HG02759 (cell line): ENCODE measurements at regions not wholly inside any gene's neighbourhood (a gene's known extent, or its start where the extent isn't known, plus 50 kb on each side); places are given as distances from the start of the nearest gene placed in this dataset.

Source experiments
- ATAC-seq: cut with Tn5 transposase; IDR thresholded peaks from one replicate; pipeline ENCODE4 v1.9.1; 2021; ENCODE audit warnings: mild to moderate bottlenecking, moderate library complexity; ENCODE audit not compliant: unreplicated experiment

GRCh38 chr3:107263269-107264021 is 113.8 kb upstream of the CCDC54 start:
- ATAC-seq = no peak

- no peak for ATAC-seq
Observed at GRCh38 chr3:107264888-107265287, 112.4 kb upstream of the CCDC54 start.

GRCh38 chr3:107265526-107265925 is 111.7 kb upstream of the CCDC54 start:
- ATAC-seq = no peak

GRCh38 chr3:107268469-107268868 is 108.8 kb upstream of the CCDC54 start:
- ATAC-seq = no peak

- no peak for ATAC-seq
Observed at GRCh38 chr3:107269136-107269535, 108.1 kb upstream of the CCDC54 start.

GRCh38 chr3:107271787-107272387 is 105.4 kb upstream of the CCDC54 start:
- peak; percentile 61 for ATAC-seq

- no peak for ATAC-seq
Observed at GRCh38 chr3:107272471-107272870, 104.8 kb upstream of the CCDC54 start.

- ATAC-seq = no peak
Observed at GRCh38 chr3:107272885-107273284, 104.4 kb upstream of the CCDC54 start.

GRCh38 chr3:107273771-107274170 is 103.5 kb upstream of the CCDC54 start:
- ATAC-seq = no peak

- ATAC-seq = no peak
Observed at GRCh38 chr3:107275511-107275910, 101.7 kb upstream of the CCDC54 start.

- no peak for ATAC-seq
Observed at GRCh38 chr3:107283948-107284347, 93.3 kb upstream of the CCDC54 start.

- no peak for ATAC-seq
Observed at GRCh38 chr3:107284612-107285011, 92.6 kb upstream of the CCDC54 start.

- no peak for ATAC-seq
Observed at GRCh38 chr3:107285197-107285596, 92.0 kb upstream of the CCDC54 start.

GRCh38 chr3:107289354-107289753 is 87.9 kb upstream of the CCDC54 start:
- no peak for ATAC-seq

GRCh38 chr3:107294117-107294516 is 83.1 kb upstream of the CCDC54 start:
- no peak for ATAC-seq

GRCh38 chr3:107297597-107297996 is 79.6 kb upstream of the CCDC54 start:
- no peak for ATAC-seq

GRCh38 chr3:107307205-107307604 is 70.0 kb upstream of the CCDC54 start:
- no peak for ATAC-seq

GRCh38 chr3:107308716-107309115 is 68.5 kb upstream of the CCDC54 start:
- ATAC-seq = no peak

- ATAC-seq = no peak
Observed at GRCh38 chr3:107309312-107309711, 67.9 kb upstream of the CCDC54 start.

- no peak for ATAC-seq
Observed at GRCh38 chr3:107313711-107314110, 63.5 kb upstream of the CCDC54 start.

GRCh38 chr3:107315141-107315540 is 62.1 kb upstream of the CCDC54 start:
- no peak for ATAC-seq

GRCh38 chr3:107323723-107324122 is 53.5 kb upstream of the CCDC54 start:
- ATAC-seq = peak; percentile 77

- ATAC-seq = no peak
Observed at GRCh38 chr3:107325446-107325845, 51.8 kb upstream of the CCDC54 start.
